ENCODE measurements at regions not wholly inside any gene's neighbourhood (a gene's known extent, or its start where the extent isn't known, plus 50 kb on each side); places are given as distances from the start of the nearest gene placed in this dataset.

DNA sequence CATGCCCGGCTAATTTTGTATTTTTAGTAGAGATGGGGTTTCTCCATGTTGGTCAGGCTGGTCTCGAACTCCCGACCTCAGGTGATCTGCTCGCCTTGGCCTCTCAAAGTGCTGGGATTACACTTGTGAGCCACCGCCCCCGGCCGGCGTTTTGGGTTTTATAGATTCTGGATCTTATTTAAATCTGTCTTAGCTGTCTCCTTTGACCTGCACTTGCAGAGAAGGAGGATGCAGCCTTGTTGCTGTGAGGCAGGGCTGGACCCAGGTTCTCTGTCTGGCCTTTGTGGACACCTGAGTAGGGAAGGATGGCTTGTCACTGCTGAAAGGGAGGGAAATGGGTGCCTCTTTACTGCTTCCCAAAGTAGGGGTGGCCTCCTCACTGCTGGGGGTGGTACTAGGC lies 83.0 kb upstream of the HS6ST1 start:
- no peak for DNase-seq (ENCODE audit: low read depth)

DNA sequence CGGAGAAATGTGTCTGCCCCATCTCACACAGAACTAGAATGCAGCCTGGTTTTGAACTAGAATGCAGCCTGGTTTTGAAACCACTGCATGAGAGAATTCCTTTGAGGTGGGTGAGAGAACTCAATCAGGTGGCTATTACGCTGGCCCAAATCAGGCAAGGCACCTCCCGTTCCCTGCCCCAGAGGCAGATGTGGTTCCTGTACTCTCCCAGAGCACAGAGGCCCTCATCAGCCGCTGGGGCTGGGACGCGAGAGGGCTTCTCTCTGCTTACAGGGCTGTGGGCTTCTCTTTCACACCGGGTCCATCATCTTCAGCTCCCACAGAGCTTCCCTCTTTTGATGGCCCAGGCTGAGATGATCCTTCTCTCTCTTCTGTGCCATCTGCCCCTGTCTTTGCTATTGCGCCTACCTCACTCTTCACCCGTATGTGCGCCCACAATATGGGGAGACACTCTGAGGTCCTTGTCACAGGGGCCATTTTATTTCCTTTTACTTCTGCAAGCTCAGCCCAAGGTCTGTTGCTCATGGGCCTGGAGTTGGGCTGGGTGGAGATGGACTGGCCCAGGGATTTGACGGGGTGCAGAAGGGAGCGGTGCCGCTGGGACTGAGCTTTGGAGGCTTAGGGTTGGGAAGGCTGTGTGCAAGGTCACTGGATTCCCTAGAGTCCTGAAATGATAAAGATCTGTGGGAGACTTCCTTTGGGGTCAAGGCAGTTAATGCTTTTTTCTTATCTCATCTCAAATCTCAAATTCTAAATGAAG lies 84.4 kb upstream of the HS6ST1 start:
- DNase-seq (ENCODE audit: low read depth), result no peak

DNA sequence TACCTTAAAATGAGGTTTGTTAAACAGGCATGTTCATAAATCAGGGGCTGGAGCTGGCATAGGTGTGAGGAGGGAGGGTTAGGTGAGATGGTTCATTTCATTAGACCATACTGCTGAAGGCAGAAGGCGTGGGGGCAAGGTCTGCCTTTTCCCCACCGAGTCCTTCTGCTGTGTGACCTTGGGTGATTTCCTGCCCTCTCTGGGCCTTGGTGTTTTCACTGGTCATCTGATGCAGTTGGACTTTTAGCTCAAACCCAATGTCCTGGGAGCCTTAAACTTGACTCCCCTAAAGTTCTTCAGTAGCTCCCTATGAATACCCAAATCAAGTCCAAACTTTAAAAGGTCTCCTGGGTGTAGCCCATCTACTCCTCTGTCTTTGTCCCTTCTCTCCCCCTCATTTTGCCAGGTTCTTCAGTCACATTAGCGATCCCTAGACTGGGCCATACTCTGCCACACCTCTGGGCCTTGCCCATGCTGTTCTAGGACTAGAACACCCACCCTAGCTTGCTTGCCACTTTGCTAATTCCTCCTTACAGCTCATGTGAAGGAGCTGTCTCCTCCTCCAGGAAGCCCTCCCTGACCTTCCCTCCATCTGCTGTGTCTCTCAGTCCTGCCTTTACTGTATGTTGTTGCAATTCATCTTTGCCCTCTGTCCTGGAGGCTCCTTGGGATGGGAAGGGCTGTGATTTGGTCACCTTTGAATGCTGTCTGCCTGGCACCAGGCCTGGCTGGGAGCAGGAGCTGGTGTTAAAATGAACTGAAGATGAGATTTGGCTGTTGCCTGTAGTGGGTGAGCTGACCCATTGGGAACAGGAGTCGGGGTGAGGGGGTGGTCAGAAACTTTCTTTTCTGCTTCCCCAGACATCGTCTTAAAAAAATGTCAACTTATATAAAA lies 85.4 kb upstream of the HS6ST1 start:
- no peak for DNase-seq (ENCODE audit: low read depth)

DNA sequence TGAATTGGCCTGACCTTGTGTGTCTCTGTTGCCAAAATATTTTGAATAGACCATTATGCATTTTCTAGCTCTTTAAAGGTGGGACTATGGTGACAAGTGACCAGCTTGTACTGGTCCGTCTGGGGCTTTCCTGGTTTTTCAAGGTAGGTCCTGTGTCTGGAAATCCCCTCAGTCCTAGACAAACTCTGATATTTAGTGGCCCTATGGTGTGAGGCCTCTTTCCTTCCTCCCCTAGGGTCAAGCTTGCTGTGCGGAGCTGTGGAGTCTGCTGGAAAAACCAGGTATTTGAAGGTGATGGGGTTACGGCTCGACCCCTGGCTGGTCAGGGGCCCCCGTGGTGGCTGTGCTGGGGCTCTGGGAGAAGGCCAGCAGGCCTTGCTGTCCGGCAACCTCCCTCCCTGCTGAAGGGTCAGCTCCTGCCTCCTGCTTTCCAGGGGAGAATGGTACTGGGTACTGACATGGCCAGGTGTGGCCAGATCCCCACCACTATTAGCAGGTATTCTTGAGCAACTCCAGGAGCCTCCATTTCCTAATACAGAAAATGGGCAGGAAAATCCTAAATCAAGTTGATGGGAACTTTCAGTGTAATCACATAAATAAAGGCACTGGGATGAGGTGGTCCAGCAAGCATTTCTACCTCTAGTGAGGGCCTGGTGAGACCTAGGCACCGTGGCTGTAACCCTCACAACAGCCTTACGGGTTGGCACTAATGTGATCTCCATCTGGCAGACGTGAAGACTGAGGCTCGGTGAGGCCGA lies 86.2 kb upstream of the HS6ST1 start:
- no peak for DNase-seq (ENCODE audit: low read depth)

DNA sequence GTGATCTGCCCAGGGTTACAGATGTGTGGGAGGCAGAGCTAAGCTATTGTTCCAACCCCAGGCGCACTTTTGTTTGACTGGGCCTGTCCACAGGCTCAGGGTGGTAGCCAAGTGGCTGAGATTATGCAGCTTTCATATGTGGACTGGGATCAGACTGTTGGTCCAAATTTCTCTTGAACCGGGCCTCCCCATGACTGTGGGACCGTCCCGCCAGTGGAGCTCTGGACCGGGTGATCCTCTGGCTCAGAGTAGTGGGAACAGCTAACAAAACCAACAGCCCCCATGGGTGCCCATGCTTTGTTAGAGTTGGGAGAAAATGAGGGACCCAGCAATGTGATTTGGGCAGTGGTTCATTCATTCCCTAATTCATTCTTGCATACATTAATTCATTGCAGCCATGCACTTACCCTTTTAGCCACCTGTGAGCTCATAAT lies 86.8 kb upstream of the HS6ST1 start:
- no peak for DNase-seq (ENCODE audit: low read depth)

DNA sequence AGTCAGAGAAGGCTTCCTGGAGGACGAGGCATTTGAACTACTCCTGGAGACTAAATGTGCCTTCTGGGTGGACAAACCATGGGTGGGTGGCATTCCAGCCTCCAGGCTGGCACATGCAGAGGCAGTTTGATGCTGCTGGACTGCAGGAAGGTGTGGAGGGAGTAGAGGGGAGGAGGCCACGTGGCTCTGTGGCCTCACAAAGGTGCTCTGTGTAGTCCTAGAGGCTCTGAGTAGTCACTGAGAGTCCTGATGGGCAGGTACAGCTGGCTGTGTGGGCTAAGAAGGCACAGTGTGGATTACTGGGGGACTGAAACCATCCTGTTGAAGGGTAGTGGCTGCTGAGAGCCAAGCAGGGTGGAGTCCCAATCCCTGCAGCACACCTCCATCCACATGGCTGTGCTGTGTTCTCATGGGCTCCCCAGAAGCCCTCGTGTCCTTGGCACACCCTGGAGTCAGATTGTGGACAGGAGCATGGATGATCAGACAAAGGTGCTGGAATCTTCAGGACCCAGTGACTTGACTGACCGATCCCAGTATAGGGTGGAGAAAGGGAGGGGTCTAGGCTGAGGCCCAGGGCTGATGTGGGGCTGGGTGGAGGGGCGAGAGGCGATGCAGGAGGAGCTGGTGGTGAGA lies 87.4 kb upstream of the HS6ST1 start:
- no peak for DNase-seq (ENCODE audit: low read depth)

DNA sequence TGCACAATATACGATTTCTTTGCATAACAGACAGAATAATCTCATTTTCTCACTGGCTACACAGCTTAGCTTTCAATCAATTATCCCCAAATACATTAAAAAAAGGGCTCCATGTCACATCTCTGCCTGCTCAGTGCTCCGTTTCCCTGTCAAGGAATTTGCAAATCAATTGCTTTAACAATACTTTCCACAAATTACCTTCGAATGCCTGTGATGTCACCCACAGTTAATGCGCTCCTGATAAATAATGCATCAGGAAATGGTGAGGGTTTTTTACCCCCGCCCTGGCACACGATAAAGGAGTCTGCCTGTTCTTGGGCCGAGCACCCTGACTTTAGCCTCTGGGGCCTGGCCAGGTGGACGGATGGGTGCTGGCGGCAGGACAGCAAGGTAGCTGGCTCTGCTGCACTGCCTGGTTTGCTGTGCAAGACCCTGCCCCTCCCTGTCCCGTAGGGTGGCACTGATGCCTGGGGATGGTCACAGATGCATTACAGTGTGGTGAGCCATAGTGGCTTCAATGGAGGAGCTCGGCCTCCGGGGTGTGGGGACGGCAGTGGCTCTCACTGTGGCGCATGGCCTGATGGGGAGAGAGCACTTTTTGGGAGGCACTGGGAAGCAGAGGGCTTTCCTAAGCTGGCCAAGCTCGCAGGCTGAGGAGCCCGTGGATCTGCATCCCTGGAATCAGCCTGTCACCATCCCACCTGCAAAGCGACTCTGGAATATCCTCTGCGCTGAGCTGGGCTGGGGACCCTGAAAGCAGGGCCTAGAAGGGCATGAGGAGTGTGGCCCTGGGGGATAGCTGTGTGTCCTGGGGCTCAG lies 88.3 kb upstream of the HS6ST1 start:
- DNase-seq (ENCODE audit: low read depth), result no peak

DNA sequence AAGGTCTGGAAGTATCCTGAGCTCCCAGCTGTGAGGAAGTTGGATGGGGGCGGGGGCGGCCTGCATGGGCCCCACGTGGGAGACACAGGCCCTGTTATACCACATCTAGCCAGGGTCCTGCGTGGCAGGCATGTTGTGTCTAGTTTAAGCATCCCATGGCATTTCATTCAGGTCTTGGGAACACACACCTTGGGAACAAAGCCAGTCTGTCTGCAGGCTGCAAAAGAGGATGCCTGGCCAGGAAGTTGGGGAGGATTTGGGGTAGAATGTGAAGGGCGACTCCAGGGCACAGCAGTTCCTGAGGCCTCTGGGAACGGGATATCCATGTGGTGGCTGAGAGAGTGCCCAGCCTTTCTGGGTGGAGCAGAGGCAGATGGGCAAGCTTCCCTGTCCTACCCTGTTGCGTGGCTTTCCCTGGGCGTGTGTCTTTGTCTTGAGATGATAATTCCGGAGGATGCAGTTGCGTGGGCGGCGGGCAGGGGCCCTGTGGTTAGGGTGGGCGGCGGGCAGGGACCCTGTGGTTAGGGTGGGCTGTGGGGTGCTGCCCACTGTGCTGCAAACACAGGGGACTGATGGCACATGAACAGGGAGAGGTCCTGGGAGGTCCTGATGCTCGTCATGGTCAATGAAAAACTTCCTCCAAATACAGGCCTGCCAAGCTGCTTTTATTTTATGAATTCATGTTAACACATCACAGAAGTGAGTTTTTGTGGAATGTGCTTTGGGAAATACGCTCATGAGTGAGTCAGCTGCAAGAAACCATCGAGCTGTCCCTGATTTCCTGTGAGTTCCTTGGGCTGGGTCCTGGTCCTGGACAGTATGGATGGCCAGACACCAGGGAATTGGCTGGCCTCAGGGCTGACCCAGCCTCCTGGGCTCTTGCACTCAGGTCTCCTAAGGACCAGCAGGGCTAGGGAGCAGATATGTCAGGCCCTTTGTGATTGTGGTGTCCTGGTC lies 90.0 kb upstream of the HS6ST1 start:
- no peak for DNase-seq (ENCODE audit: low read depth)

DNA sequence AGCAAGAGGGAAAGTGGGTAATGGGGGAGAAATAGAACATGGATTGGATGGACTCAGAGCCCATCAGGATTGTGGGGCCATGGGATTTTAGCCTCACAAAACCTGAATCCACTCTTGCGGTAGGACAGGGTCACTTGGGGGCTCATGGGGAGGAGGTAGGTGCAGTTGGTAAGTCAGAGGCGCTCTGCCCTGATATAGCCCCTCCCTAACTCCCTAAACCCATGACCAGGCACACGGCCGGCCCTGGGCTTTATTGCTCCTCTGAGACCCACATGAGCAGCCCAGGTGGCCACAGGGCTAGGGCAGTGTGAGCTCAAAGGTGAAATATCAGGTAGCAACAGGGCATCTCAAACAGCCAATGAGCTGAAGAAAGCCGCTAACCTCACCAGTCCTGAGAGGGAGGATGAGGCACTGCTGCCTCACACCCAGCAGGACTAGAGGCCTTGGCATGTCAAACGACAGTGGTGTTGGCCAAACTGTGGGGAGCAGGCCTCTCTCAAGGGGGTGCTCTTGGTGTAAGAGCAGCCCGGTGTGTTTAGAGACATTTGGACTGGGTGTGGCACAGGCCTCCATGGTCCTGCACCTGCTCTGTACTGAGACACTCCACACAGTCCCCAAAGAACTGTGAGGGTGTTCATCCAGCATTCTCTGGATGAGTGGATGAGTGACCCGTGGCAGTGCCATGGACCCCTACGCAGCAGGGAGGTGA lies 90.8 kb upstream of the HS6ST1 start:
- no peak for DNase-seq (ENCODE audit: low read depth)

DNA sequence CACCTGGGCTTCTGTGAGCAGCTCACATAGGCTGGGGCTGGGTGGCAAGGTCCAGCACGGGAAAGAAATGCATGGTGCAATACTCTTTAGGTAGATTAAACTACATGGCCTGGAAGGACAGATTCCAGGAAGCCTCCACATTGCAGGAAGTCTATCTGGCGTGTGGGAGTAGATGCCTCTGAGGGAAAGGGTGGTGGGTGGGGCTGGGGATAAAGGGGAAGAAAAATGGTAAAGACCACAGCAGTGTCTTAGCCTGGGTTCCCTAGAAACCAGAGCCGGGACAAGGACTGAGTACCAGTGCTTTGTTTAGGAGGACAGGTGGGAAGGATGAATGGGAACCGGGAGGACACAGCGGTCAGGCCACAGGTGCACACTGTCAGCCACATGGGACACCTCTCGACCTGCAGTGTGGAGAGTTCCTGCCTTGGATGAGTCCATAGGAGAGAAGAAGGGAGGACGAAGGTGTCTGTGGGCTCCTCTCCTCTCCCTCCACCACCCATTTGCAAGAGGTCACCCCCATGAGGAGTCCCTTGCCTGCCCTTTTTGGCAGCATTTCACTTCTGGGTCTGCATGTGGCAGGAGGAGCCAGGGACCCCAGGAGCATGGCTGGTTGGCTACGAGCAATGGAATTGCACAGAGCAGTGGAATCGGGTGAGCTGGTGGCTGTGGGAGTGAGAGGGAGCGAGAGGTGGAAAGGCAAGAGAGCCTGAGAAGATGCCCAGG lies 91.5 kb upstream of the HS6ST1 start:
- DNase-seq (ENCODE audit: low read depth), result no peak

DNA sequence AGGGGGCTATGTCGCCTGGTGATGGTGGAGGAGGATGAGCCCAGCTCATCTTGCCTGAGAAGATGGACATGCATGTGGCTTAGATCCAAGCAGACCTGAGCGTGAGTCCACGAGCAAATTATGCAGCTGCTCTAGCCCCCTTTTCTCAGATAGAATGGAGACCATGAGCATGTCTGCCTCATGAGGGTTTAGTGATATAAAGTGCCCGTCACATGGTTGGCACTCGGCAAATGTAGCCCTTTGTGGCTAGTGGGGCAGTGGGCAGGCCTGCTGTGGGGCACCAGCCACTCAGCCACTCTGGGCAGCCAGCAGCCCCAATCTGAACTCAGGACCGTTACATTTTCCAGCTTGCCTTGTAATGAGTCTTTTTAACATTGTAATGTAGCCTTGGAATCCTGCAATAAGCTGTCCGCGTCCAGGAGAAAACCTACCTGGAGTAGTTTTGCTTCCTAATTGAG lies 92.1 kb upstream of the HS6ST1 start:
- DNase-seq (ENCODE audit: low read depth), result no peak

DNA sequence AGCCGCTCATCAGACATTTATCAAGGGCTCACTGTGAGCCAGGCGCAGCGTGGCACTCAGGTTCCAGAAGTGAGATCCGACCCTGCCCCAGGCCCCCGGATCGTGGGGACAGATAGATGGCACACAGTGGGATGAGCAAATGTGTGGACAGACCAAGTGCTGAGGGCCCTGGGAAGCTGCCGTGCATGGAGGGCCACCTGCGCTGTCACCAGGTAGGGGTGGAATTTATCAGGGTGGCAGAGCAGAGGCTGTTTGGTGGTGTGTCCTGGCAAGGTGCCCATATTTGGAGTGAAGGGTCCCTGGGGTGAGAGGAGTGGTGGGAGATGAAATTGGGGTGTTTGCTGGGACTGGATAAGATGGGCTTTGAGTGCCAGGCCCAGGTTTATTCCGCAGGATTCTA lies 92.8 kb upstream of the HS6ST1 start:
- DNase-seq (ENCODE audit: low read depth), result no peak

DNA sequence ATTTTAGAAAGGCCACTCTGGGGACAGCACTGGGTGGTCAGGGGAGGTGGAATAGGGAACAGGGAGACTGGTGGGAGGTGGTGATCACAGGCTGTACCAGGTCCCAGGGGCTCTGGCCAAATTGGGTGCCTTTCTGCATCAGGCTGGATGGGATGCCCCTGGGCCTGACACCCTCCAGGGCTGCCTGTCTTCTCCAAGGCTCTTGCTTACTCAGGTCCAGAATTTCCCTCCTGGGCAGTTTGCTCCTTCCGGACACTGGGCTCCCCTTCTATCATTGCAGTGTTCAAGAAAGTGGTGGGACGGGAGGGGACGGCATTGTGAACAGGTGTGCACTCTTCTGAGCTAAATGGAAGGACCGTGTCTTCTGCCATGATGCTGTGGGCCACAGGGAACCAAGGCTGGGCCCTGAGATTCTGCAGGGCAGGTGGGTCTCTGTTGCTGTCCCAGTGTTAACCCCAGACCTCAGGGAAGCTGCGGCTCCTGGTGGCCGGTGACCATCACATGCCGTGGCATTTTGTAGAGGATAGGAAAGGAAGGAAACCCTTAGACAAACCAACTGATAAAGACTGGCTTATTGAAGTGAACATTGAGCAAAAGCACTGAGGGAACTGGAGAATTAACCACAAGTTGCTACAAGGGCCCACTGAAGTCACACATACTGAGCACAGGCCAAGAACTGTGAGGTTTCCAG lies 93.7 kb upstream of the HS6ST1 start:
- no peak for DNase-seq (ENCODE audit: low read depth)

DNA sequence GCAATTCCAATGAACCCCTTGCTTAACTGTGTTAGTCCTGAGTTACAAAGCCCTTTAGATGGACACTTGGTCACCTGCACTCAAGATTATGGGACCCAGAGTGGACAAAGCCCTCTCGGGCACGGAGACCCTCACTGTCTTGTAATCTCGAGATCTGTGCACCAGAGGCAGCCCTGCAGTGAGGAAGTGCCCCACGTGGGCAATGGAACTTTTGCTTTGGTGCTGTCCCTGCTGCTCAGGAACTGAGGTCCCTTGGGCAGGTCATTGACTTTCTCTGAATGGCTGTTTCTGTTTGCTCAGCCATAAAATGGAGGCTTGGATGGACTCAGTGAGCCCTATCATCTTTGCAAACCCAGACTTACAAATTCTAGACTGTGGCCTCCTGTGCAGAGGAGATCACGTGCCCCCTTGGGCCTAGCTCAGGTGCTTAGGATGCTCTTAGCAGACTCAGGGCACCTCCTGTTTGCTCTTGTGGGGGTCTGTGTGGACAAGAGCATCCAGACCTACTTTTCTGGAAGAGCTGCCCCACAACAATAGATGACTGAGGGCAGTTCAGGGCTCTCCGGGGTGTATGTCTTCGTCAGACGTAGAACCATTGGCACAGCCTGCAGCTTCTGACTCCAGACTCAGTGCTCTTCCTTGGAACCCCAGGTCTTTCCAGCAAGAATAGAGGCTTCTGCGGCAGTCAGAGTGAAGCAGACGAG lies 94.5 kb upstream of the HS6ST1 start:
- no peak for DNase-seq (ENCODE audit: low read depth)

DNA sequence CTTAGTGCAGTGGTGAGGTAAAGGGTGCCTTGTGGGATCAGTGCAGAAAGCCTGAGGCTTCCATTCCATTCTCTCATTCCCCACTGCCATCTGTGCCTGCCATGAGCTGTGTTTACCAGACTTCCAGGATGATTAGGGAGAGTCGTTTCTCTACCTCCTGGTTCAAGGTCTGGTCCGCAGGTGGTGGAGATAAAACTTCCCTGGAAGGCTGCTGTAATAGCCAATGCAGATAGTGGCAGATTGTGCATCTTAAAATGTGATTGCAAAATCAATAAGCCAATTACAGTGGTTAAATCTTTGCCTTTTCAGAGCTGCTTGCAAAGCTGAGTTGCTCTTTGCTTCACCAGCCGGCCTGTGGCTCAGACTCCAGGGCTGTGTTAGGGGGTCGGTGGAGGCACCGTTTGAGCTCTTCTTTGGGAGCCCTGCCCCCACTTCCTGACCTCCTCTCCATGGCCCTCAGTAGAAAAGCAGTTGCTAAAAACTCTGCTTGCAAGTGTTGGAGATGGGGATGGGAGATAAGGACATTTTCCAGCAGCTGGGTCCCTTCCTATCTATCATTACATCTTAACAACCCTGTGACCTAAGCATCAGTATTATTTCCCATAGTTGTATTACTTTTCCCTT lies 95.2 kb upstream of the HS6ST1 start:
- DNase-seq (ENCODE audit: low read depth), result no peak

DNA sequence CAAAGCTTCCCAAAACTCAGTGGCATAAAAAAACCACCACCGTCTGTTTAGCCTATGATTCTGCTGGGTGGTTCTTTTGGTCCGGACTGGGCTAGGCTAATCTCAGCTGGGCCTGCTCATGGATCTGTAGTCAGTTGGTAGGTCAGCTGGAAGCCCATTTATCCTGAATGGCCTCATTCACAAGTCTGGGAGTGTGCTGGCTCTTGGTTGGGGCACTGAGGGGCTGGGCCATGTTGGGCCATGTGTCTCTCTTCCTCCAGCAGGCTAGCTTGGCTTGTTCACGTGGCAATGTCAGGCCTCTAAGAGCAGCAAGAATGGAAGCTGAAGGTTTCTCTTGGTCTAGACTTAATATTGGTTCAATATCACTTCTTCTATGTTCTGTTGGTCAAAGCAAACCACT lies 95.7 kb upstream of the HS6ST1 start:
- no peak for DNase-seq (ENCODE audit: low read depth)
